SJSA1 (cell line): ENCODE measurements at regions not wholly inside any gene's neighbourhood (a gene's known extent, or its start where the extent isn't known, plus 50 kb on each side); places are given as distances from the start of the nearest gene placed in this dataset.
"Not testable (repeated sequence)": the region's sequence is repeated elsewhere in the genome, so short reads cannot be mapped to it uniquely, and the experiment has no call there.

Experiments
- DNase-seq, 2 experiments: peaks; one replicate each; pipeline ENCODE4 v3.0.0-alpha.2; 2015 to 2020; ENCODE audit warnings: low spot score in 2 of 2, low read depth in 1 of 2
- H3K27ac ChIP-seq: fragments of 250-450 bp; sonication (Bioruptor Pico); 2 replicates; pipeline ENCODE4 v1.5.1; 2020; ENCODE audit warnings: mild to moderate bottlenecking, moderate library complexity
- H3K27me3 ChIP-seq: fragments of 250-450 bp; sonication (Bioruptor Pico); replicated peaks from 2 replicates; pipeline ENCODE4 v1.5.1; 2020; ENCODE audit warnings: mild to moderate bottlenecking, moderate library complexity
- H3K36me3 ChIP-seq: fragments of 250-450 bp; sonication (Bioruptor Pico); 2 replicates; pipeline ENCODE4 v1.5.1; 2020; ENCODE audit warnings: mild to moderate bottlenecking
- H3K4me1 ChIP-seq: fragments of 250-450 bp; sonication (Bioruptor Pico); replicated peaks from 2 replicates; pipeline ENCODE4 v1.6.1; 2021; ENCODE audit warnings: mild to moderate bottlenecking
- H3K4me3 ChIP-seq: fragments of 250-450 bp; sonication (Bioruptor Pico); 2 replicates; pipeline ENCODE4 v1.5.1; 2020; ENCODE audit warnings: mild to moderate bottlenecking
- H3K9me3 ChIP-seq: fragments of 250-450 bp; sonication (Bioruptor Pico); replicated peaks from 2 replicates; pipeline ENCODE4 v1.5.1; 2020; ENCODE audit warnings: mild to moderate bottlenecking

GRCh38 chr20:24418731-24419130 lies 50.7 kb upstream of the SYNDIG1 start:
- no peaks in the 10 kb centered on the region for H3K4me1 ChIP-seq
- H3K27ac ChIP-seq = no peak overlapping the region
- DNase-seq = no peak
- no peak overlapping the region for H3K4me3 ChIP-seq
- no peaks in the 10 kb centered on the region for H3K36me3 ChIP-seq
- H3K27me3 ChIP-seq = no peaks in the 10 kb centered on the region
- H3K9me3 ChIP-seq = no peaks in the 10 kb centered on the region

GRCh38 chr20:24417485-24417884 lies 51.9 kb upstream of the SYNDIG1 start:
- no peaks in the 10 kb centered on the region for H3K36me3 ChIP-seq
- DNase-seq = no peak
- no peak overlapping the region for H3K27ac ChIP-seq
- no peaks in the 10 kb centered on the region for H3K4me1 ChIP-seq
- 0 out of 2 replicates have a peak, but pooled peaks cover 2% of the 10 kb centered on the region for H3K9me3 ChIP-seq
- no peak overlapping the region for H3K4me3 ChIP-seq
- H3K27me3 ChIP-seq = no peaks in the 10 kb centered on the region

- not testable (repeated sequence) for H3K27ac ChIP-seq, H3K9me3 ChIP-seq, DNase-seq, H3K36me3 ChIP-seq, H3K4me1 ChIP-seq, H3K27me3 ChIP-seq, H3K4me3 ChIP-seq
Observed at GRCh38 chr20:24415444-24415843, 54.0 kb upstream of the SYNDIG1 start.

- Histone ChIP-seq H3K36me3 (no peaks in the 10 kb centered on the region), H3K27ac (no peak overlapping the region), H3K9me3 (0 out of 2 replicates have a peak, but pooled peaks cover 2% of the 10 kb centered on the region), H3K4me1 (no peaks in the 10 kb centered on the region), H3K4me3 (no peak overlapping the region), H3K27me3 (no peaks in the 10 kb centered on the region)
- no peak for DNase-seq
Observed at GRCh38 chr20:24411834-24412216, 57.6 kb upstream of the SYNDIG1 start.

GRCh38 chr20:24411003-24411833 lies 58.2 kb upstream of the SYNDIG1 start:
- no peak for DNase-seq
- Histone ChIP-seq H3K4me1 (no peaks in the 10 kb centered on the region), H3K4me3 (no peak overlapping the region), H3K27me3 (no peaks in the 10 kb centered on the region), H3K27ac (no peak overlapping the region), H3K36me3 (no peaks in the 10 kb centered on the region), H3K9me3 (0 out of 2 replicates have a peak, but pooled peaks cover 2% of the 10 kb centered on the region)

GRCh38 chr20:24407151-24407550 lies 62.3 kb upstream of the SYNDIG1 start:
- no peaks in the 10 kb centered on the region for H3K9me3 ChIP-seq
- no peaks in the 10 kb centered on the region for H3K4me1 ChIP-seq
- H3K4me3 ChIP-seq = no peak overlapping the region
- no peaks in the 10 kb centered on the region for H3K27me3 ChIP-seq
- DNase-seq = peak in 1 of 2 experiments; percentile 6
- H3K36me3 ChIP-seq = no peaks in the 10 kb centered on the region
- H3K27ac ChIP-seq = no peak overlapping the region

- Histone ChIP-seq H3K36me3 (no peaks in the 10 kb centered on the region), H3K9me3 (no peaks in the 10 kb centered on the region), H3K27ac (no peak overlapping the region), H3K4me3 (no peak overlapping the region), H3K27me3 (no peaks in the 10 kb centered on the region), H3K4me1 (no peaks in the 10 kb centered on the region)
- DNase-seq = peak in 1 of 2 experiments; percentile 4
Observed at GRCh38 chr20:24406750-24407149, 62.7 kb upstream of the SYNDIG1 start.

- DNase-seq = no peak
- Histone ChIP-seq H3K9me3 (no peaks in the 10 kb centered on the region), H3K27ac (no peak overlapping the region), H3K27me3 (no peaks in the 10 kb centered on the region), H3K4me3 (no peak overlapping the region), H3K36me3 (no peaks in the 10 kb centered on the region), H3K4me1 (no peaks in the 10 kb centered on the region)
Observed at GRCh38 chr20:24406251-24406650, 63.2 kb upstream of the SYNDIG1 start.

GRCh38 chr20:24405810-24406209 lies 63.6 kb upstream of the SYNDIG1 start:
- Histone ChIP-seq H3K4me3 (no peak overlapping the region), H3K4me1 (no peaks in the 10 kb centered on the region), H3K9me3 (no peaks in the 10 kb centered on the region), H3K36me3 (no peaks in the 10 kb centered on the region), H3K27ac (no peak overlapping the region), H3K27me3 (no peaks in the 10 kb centered on the region)
- peak in 1 of 2 experiments; percentile 17 for DNase-seq

- no peak for DNase-seq
- Histone ChIP-seq H3K36me3 (no peaks in the 10 kb centered on the region), H3K27me3 (no peaks in the 10 kb centered on the region), H3K27ac (no peak overlapping the region), H3K4me1 (no peaks in the 10 kb centered on the region), H3K4me3 (no peak overlapping the region), H3K9me3 (no peaks in the 10 kb centered on the region)
Observed at GRCh38 chr20:24403406-24403805, 66.0 kb upstream of the SYNDIG1 start.

- no peaks in the 10 kb centered on the region for H3K36me3 ChIP-seq
- no peaks in the 10 kb centered on the region for H3K27me3 ChIP-seq
- no peak overlapping the region for H3K4me3 ChIP-seq
- DNase-seq = no peak
- H3K9me3 ChIP-seq = no peaks in the 10 kb centered on the region
- no peak overlapping the region for H3K27ac ChIP-seq
- no peaks in the 10 kb centered on the region for H3K4me1 ChIP-seq
Observed at GRCh38 chr20:24402188-24402587, 67.2 kb upstream of the SYNDIG1 start.

GRCh38 chr20:24395151-24395550 lies 74.3 kb upstream of the SYNDIG1 start:
- H3K36me3 ChIP-seq = no peaks in the 10 kb centered on the region
- no peak overlapping the region for H3K4me3 ChIP-seq

GRCh38 chr20:24393903-24394302 lies 75.5 kb upstream of the SYNDIG1 start:
- Histone ChIP-seq H3K4me1 (no peaks in the 10 kb centered on the region), H3K27me3 (no peaks in the 10 kb centered on the region), H3K4me3 (no peak overlapping the region), H3K27ac (no peak overlapping the region), H3K9me3 (no peaks in the 10 kb centered on the region), H3K36me3 (no peaks in the 10 kb centered on the region)
- DNase-seq = no peak

More at GRCh38 chr20:24395151-24395550, 74.3 kb upstream of the SYNDIG1 start:
- no peaks in the 10 kb centered on the region for H3K9me3 ChIP-seq
- no peak for DNase-seq
- H3K4me1 ChIP-seq = no peaks in the 10 kb centered on the region
- no peaks in the 10 kb centered on the region for H3K27me3 ChIP-seq
- no peak overlapping the region for H3K27ac ChIP-seq

GRCh38 chr20:24392612-24393011 lies 76.8 kb upstream of the SYNDIG1 start:
- Histone ChIP-seq H3K27me3 (no peaks in the 10 kb centered on the region), H3K9me3 (no peaks in the 10 kb centered on the region), H3K4me1 (no peaks in the 10 kb centered on the region), H3K4me3 (no peak overlapping the region), H3K36me3 (no peaks in the 10 kb centered on the region), H3K27ac (no peak overlapping the region)
- no peak for DNase-seq

- H3K27ac ChIP-seq = no peak overlapping the region
- no peaks in the 10 kb centered on the region for H3K27me3 ChIP-seq
- DNase-seq = no peak
- H3K9me3 ChIP-seq = no peaks in the 10 kb centered on the region
- no peaks in the 10 kb centered on the region for H3K4me1 ChIP-seq
- no peaks in the 10 kb centered on the region for H3K36me3 ChIP-seq
- no peak overlapping the region for H3K4me3 ChIP-seq
Observed at GRCh38 chr20:24389686-24390085, 79.7 kb upstream of the SYNDIG1 start.
